GM23338 (cell line): ENCODE measurements at regions not wholly inside any gene's neighbourhood (a gene's known extent, or its start where the extent isn't known, plus 50 kb on each side); places are given as distances from the start of the nearest gene placed in this dataset.

Source experiments
- ATAC-seq: fragments of 200-7000 bp; cut with Tn5 transposase; 3 replicates; pipeline ENCODE4 v1.9.1; 2020
- DNase-seq: peaks from one replicate; pipeline ENCODE4 v3.0.0-alpha.2; 2015; ENCODE audit warnings: low spot score
- H2AFZ ChIP-seq: fragments of 200-600 bp; sonication (generic); 2 replicates; pipeline ENCODE4 v1.8.0; 2016; ENCODE audit warnings: antibody characterized with exemption, mild to moderate bottlenecking, moderate library complexity
- H3F3A ChIP-seq: fragments of 200-600 bp; sonication (generic); replicated peaks from 2 replicates; pipeline ENCODE4 v1.8.0; 2017; ENCODE audit warnings: antibody characterized with exemption, mixed run types, low read depth
- H3K27ac ChIP-seq: fragments of 200-600 bp; sonication (generic); 2 replicates; pipeline ENCODE4 v1.6.1; 2016; ENCODE audit warnings: low read depth
- H3K27me3 ChIP-seq: fragments of 200-600 bp; sonication (generic); 2 replicates; pipeline ENCODE4 v1.8.0; 2016; ENCODE audit warnings: mild to moderate bottlenecking, mixed run types, moderate library complexity; ENCODE audit not compliant: insufficient read depth
- H3K36me3 ChIP-seq: fragments of 200-600 bp; sonication (generic); 2 replicates; pipeline ENCODE4 v1.8.0; 2016; ENCODE audit warnings: mild to moderate bottlenecking; ENCODE audit not compliant: insufficient read depth
- H3K4me1 ChIP-seq: fragments of 200-600 bp; sonication (generic); 2 replicates; pipeline ENCODE4 v1.8.0; 2016; ENCODE audit warnings: mild to moderate bottlenecking, moderate library complexity; ENCODE audit not compliant: insufficient read depth
- H3K4me2 ChIP-seq: fragments of 200-600 bp; sonication (generic); 2 replicates; pipeline ENCODE4 v1.7.1; 2017; ENCODE audit warnings: mixed run types
- H3K4me3 ChIP-seq: fragments of 200-600 bp; sonication (generic); 2 replicates; pipeline ENCODE4 v1.6.1; 2016; ENCODE audit warnings: mixed run types
- H3K79me2 ChIP-seq: fragments of 200-600 bp; sonication (generic); replicated peaks from 2 replicates; pipeline ENCODE4 v1.8.0; 2017; ENCODE audit warnings: mild to moderate bottlenecking; ENCODE audit not compliant: insufficient read depth
- H3K9me2 ChIP-seq: fragments of 200-600 bp; sonication (generic); 2 replicates; pipeline ENCODE4 v1.8.0; 2017; ENCODE audit not compliant: insufficient read depth
- H4K20me1 ChIP-seq: fragments of 200-600 bp; sonication (generic); replicated peaks from 2 replicates; pipeline ENCODE4 v1.8.0; 2017; ENCODE audit warnings: mild to moderate bottlenecking; ENCODE audit not compliant: insufficient read depth
- H3K27ac Mint-ChIP-seq: 2 replicates; pipeline ENCODE4 v1.8.0; 2020; ENCODE audit warnings: inconsistent platforms, mild to moderate bottlenecking, moderate library complexity, mixed read lengths
- H3K27me3 Mint-ChIP-seq: 3 replicates; pipeline ENCODE4 v1.8.0; 2022; ENCODE audit warnings: low read depth, mild to moderate bottlenecking, moderate library complexity, mixed read lengths, inconsistent platforms; ENCODE audit not compliant: insufficient read depth, poor library complexity
- H3K36me3 Mint-ChIP-seq: 3 replicates; pipeline ENCODE4 v1.8.0; 2021; ENCODE audit warnings: low read depth, mild to moderate bottlenecking, inconsistent platforms, moderate library complexity, mixed read lengths
- H3K4me1 Mint-ChIP-seq: 3 replicates; pipeline ENCODE4 v1.8.0; 2020; ENCODE audit warnings: mild to moderate bottlenecking, inconsistent platforms, mixed read lengths
- H3K4me3 Mint-ChIP-seq: 3 replicates; pipeline ENCODE4 v1.8.0; 2021; ENCODE audit warnings: moderate library complexity, mild to moderate bottlenecking, inconsistent platforms, mixed read lengths
- H3K9me3 Mint-ChIP-seq: 3 replicates; pipeline ENCODE4 v1.8.0; 2020; ENCODE audit warnings: moderate library complexity, mild to moderate bottlenecking, inconsistent platforms, mixed read lengths
- CREB1 ChIP-seq: fragments of 250-450 bp; sonication (Bioruptor Pico); IDR thresholded peaks from 2 replicates; pipeline ENCODE4 v1.5.0; 2020; ENCODE audit warnings: low read depth, mild to moderate bottlenecking, moderate library complexity
- CTCF ChIP-seq, 2 experiments: fragments of 200-600 bp in 1 of 2; sonication (generic) in 1 of 2; conservative IDR thresholded peaks; 2 replicates each; pipeline versions ENCODE4 v1.5.1 to v1.6.1; 2016 to 2017; ENCODE audit warnings: antibody characterized with exemption in 2 of 2, low read depth in 2 of 2, mild to moderate bottlenecking in 2 of 2, moderate library complexity in 1 of 2
- ETS1 ChIP-seq: IDR thresholded peaks from 2 replicates; pipeline ENCODE4 v1.6.1; 2016; ENCODE audit warnings: antibody characterized with exemption
- EZH2 ChIP-seq: fragments of 200-600 bp; sonication (generic); IDR thresholded peaks from one replicate; pipeline ENCODE4 v1.8.0; 2017; ENCODE audit warnings: antibody characterized with exemption, mild to moderate bottlenecking, low read depth; ENCODE audit not compliant: unreplicated experiment
- EZH2phosphoT487 ChIP-seq: fragments of 200-600 bp; sonication (generic); IDR thresholded peaks from one replicate; pipeline ENCODE4 v1.8.1; 2018; ENCODE audit warnings: antibody characterized with exemption; ENCODE audit not compliant: unreplicated experiment
- JUNB ChIP-seq: IDR thresholded peaks from one replicate; pipeline ENCODE4 v1.6.1; 2016; ENCODE audit warnings: antibody characterized with exemption; ENCODE audit not compliant: unreplicated experiment
- NANOG ChIP-seq: IDR thresholded peaks from 2 replicates; pipeline ENCODE4 v1.6.1; 2016; ENCODE audit warnings: antibody characterized with exemption, borderline replicate concordance
- POLR2AphosphoS5 ChIP-seq: IDR thresholded peaks from 2 replicates; pipeline ENCODE4 v1.6.1; 2016; ENCODE audit warnings: antibody characterized with exemption, low read depth
- REST ChIP-seq: IDR thresholded peaks from one replicate; pipeline ENCODE4 v1.6.1; 2018; ENCODE audit warnings: antibody characterized with exemption; ENCODE audit not compliant: unreplicated experiment
- STAT1 ChIP-seq: IDR thresholded peaks from one replicate; pipeline ENCODE4 v1.6.1; 2016; ENCODE audit warnings: antibody characterized with exemption; ENCODE audit not compliant: unreplicated experiment
- ZNF114 ChIP-seq: fragments of 250-450 bp; sonication (Bioruptor Pico); IDR thresholded peaks from 2 replicates; pipeline ENCODE4 v1.5.0; 2020; ENCODE audit warnings: mild to moderate bottlenecking, moderate library complexity
- ZNF331 ChIP-seq: fragments of 250-450 bp; sonication (Bioruptor Pico); IDR thresholded peaks from 2 replicates; pipeline ENCODE4 v1.5.0; 2020; ENCODE audit warnings: low read depth, mild to moderate bottlenecking, moderate library complexity
- TF ChIP-seq, protein P1 (sequence below): fragments of 250-450 bp; sonication (Bioruptor Pico); IDR thresholded peaks from 2 replicates; pipeline ENCODE4 v1.5.0; 2020; ENCODE audit warnings: mild to moderate bottlenecking, moderate library complexity

GRCh38 chr4:111022758-111023157, 399.9 kb upstream of the PITX2 start:
- no peak for ATAC-seq
- Histone ChIP-seq H3K4me3 (no peak overlapping the region), H3K79me2 (no peaks in the 10 kb centered on the region)

More at GRCh38 chr4:111022758-111023157, 399.9 kb upstream of the PITX2 start:
- Histone ChIP-seq H3K4me1 (no peaks in the 10 kb centered on the region), H3K27me3 (no peaks in the 10 kb centered on the region), H3K4me2 (no peak overlapping the region), H3K27ac (no peak overlapping the region), H2AFZ (no peak overlapping the region), H4K20me1 (no peaks in the 10 kb centered on the region), H3K9me2 (no peaks in the 10 kb centered on the region), H3K36me3 (no peaks in the 10 kb centered on the region), H3F3A (no peaks in the 10 kb centered on the region)
- DNase-seq, result no peak
- Mint-ChIP-seq H3K27ac (no peak overlapping the region), H3K4me3 (no peak overlapping the region), H3K36me3 (no peaks in the 10 kb centered on the region), H3K9me3 (no peaks in the 10 kb centered on the region), H3K27me3 (peaks cover 1% of the 10 kb centered on the region), H3K4me1 (peaks cover 12% of the 10 kb centered on the region; the same call in 2 of the 3 replicates)
- no peak for TF ChIP-seq STAT1
- no peak for TF ChIP-seq JUNB
- TF ChIP-seq CREB1 (CRISPR knock-in tag), result no peak
- TF ChIP-seq POLR2AphosphoS5, result no peak
- no peak for TF ChIP-seq ETS1
- no peak for TF ChIP-seq CTCF (conservative IDR thresholded peaks at IDR 0.05; ENCODE audit: low read depth in 2 of 2)
- no peak for TF ChIP-seq EZH2phosphoT487
- TF ChIP-seq, protein P1, sequence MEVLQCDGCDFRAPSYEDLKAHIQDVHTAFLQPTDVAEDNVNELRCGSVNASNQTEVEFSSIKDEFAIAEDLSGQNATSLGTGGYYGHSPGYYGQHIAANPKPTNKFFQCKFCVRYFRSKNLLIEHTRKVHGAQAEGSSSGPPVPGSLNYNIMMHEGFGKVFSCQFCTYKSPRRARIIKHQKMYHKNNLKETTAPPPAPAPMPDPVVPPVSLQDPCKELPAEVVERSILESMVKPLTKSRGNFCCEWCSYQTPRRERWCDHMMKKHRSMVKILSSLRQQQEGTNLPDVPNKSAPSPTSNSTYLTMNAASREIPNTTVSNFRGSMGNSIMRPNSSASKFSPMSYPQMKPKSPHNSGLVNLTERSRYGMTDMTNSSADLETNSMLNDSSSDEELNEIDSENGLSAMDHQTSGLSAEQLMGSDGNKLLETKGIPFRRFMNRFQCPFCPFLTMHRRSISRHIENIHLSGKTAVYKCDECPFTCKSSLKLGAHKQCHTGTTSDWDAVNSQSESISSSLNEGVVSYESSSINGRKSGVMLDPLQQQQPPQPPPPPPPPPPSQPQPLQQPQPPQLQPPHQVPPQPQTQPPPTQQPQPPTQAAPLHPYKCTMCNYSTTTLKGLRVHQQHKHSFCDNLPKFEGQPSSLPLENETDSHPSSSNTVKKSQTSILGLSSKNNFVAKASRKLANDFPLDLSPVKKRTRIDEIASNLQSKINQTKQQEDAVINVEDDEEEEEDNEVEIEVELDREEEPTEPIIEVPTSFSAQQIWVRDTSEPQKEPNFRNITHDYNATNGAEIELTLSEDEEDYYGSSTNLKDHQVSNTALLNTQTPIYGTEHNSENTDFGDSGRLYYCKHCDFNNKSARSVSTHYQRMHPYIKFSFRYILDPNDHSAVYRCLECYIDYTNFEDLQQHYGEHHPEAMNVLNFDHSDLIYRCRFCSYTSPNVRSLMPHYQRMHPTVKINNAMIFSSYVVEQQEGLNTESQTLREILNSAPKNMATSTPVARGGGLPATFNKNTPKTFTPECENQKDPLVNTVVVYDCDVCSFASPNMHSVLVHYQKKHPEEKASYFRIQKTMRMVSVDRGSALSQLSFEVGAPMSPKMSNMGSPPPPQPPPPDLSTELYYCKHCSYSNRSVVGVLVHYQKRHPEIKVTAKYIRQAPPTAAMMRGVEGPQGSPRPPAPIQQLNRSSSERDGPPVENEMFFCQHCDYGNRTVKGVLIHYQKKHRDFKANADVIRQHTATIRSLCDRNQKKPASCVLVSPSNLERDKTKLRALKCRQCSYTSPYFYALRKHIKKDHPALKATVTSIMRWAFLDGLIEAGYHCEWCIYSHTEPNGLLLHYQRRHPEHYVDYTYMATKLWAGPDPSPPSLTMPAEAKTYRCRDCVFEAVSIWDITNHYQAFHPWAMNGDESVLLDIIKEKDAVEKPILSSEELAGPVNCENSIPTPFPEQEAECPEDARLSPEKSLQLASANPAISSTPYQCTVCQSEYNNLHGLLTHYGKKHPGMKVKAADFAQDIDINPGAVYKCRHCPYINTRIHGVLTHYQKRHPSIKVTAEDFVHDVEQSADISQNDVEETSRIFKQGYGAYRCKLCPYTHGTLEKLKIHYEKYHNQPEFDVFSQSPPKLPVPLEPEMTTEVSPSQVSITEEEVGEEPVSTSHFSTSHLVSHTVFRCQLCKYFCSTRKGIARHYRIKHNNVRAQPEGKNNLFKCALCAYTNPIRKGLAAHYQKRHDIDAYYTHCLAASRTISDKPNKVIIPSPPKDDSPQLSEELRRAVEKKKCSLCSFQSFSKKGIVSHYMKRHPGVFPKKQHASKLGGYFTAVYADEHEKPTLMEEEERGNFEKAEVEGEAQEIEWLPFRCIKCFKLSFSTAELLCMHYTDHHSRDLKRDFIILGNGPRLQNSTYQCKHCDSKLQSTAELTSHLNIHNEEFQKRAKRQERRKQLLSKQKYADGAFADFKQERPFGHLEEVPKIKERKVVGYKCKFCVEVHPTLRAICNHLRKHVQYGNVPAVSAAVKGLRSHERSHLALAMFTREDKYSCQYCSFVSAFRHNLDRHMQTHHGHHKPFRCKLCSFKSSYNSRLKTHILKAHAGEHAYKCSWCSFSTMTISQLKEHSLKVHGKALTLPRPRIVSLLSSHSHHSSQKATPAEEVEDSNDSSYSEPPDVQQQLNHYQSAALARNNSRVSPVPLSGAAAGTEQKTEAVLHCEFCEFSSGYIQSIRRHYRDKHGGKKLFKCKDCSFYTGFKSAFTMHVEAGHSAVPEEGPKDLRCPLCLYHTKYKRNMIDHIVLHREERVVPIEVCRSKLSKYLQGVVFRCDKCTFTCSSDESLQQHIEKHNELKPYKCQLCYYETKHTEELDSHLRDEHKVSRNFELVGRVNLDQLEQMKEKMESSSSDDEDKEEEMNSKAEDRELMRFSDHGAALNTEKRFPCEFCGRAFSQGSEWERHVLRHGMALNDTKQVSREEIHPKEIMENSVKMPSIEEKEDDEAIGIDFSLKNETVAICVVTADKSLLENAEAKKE, result no peak
- no peak for TF ChIP-seq ZNF331 (CRISPR knock-in tag)
- no peak for TF ChIP-seq ZNF114
- TF ChIP-seq REST, result no peak
- TF ChIP-seq EZH2, result no peak
- TF ChIP-seq NANOG, result no peak
